ENCODE measurements at regions not wholly inside any gene's neighbourhood (a gene's known extent, or its start where the extent isn't known, plus 50 kb on each side); places are given as distances from the start of the nearest gene placed in this dataset.

DNA sequence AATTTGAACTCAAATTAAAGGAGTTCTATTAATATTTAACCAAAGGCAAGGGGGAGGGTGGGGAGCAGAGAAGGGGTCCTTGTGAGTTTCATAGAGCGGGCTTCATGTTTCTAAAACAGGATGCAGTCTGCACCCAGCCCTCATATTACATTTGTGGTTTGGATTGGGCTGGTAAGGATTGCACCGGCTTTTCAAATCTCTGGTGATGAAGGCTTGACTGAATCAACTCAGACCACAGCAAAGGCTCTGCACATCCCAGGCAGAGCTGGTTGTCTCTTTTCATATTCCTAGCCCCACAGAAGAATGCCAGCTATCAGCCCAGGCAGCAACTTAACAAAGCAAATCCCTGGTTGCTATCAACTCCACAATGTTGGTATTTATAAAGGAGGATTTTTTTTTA lies 1221.4 kb downstream of the VRK1 start:
- DNase-seq (ENCODE audit: low read depth in 2 of 3, low spot score in 2 of 3) = no peak

DNA sequence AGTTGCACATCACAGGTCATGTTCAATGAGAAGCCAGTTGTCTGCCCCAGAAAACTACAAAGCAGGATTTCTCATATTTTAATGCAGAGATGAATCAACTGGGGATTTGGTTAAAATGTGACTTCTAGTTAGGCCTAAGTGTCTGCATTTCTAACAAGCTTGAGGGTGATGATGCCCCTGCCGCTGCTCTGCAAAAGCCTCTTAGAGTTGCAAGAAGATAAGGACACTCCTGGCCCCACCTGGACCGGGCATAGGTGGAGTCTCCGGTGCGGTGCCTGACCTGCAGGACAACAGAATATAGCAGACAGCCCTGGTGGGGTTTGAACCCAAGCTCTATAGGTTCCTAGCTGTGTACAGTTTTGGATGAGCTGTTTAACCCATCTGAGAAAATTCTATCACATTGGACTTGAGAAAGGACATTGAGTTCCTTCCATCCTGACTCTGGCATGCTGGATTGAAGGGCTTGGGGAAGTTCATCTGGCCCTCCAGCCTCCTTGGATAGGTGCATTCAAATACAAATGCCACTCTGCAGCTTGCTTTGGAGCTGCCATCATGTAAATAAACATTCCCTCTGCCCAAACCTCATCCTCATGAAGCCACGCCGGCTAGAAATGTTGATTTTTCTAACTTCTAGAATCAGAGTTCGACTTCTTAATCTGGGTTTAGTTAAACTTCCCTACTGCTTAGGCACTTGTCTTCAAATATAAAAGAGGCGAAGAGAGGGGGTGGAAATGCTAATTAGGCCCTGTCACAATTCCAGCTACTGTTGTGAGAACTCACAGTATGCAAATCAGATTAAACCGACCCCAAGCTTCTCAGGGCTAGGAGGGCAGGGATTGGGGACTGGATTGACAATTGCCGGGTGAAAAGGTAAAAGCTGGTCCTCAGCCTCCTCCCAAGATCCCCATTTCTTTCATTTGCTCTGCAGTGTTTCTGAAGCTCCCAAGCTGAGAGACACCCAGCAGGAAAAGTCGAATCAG lies 1225.6 kb downstream of the VRK1 start:
- DNase-seq (ENCODE audit: low read depth in 2 of 3, low spot score in 2 of 3) = no peak

DNA sequence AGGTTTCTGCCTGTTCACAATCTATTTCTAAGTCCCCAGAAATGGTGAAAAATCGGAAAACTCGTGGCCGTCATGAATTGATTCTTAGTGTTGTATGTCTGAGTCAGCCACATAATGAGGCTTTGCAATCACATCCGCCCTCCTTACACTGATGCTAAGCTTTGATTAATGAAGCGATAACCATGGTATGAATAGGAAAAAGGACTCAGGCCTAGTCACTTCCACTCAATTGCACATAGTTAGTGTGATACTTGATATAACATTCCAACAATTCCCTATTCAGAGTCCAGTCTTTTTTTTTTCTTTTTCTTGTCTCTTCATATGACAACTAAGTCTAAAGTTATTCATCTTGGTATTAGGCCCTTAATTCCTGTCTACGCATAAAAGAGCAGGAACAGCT lies 1231.0 kb downstream of the VRK1 start:
- no peak for DNase-seq (ENCODE audit: low read depth in 2 of 3, low spot score in 2 of 3)

- DNase-seq (ENCODE audit: low read depth in 2 of 3, low spot score in 2 of 3) = no peak
These were observed 1236.6 kb downstream of the BCL11B start for GRCh38 chr14:98035396-98035795.

DNA sequence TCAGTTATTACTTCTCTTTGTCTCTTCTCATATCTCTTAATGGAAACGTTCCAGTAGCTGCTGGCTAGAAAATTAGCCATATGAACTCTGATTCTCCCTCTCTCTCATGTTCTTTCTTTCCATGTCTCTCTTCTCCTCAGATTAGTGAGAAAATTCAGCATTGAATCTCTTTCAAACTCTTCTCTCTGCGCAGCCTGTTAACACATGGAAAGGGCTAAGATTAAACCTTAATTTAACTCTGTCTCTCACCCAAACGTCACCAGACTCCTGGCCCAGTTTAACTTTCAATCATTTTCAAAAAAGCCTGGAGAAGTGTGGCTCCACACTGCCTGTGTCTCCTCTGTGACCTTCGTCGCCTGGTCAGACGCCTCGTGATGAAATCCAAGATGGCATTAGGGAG lies 1234.2 kb downstream of the BCL11B start:
- DNase-seq (ENCODE audit: low read depth in 2 of 3, low spot score in 2 of 3) = no peak

DNA sequence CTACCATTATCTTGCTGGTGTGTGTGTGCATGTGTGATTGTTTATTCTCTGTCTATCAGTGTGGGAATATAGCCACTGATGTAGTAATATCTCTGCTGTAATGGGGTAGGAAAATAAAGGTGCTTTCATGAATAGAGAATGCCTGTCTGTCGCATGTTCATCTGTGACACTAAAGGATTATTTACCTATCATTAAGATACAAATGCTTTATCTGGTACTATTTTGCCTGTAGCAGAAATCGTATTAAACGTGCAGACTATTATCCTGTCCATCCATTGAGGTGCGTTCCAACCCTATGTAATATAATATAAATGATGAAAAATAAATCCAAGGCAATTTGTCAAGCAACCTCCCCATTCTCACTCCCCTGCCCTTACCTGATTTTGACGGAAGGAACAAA lies 1215.1 kb downstream of the BCL11B start:
- DNase-seq (ENCODE audit: low read depth in 2 of 3, low spot score in 2 of 3) = no peak

DNA sequence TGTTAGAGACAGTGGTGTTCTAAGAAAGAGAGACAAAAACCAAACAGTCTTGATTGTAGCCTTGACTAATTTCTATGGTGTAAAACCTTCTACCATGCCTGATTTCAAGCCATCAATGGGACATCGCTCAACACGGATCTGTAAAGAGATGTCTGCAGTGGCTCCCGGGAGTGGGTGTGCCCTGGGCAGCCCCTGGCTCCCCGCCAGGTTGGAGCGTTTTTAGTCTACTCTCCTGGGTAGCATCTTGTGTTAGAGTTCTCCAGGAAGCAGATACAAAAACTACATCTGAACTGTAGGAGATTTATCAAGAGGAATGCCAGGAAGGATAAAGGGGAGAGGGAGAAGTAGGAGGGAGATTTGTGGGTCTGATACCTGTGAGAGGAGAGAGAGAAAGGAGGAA lies 1212.9 kb downstream of the BCL11B start:
- no peak for DNase-seq (ENCODE audit: low read depth in 2 of 3, low spot score in 2 of 3)

DNA sequence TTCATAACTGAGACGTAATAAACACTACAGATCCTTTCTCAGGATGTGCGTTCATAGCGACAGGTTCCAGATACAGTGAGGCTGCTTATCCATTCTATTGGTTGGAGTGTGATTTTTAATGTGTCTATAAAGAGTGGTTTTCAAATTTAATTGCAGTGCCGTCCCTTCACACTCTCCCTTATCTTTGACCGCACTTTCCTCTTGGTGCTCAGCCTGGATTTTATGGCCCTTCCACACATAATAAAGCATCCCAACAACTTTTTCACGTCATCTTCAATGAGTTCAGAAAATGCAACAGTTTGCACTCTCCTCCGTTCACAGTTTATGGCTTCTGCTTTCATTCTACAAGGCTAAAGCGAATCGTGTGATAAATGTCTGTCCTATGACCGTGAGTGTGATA lies 1209.9 kb downstream of the BCL11B start:
- DNase-seq (ENCODE audit: low read depth in 2 of 3, low spot score in 2 of 3) = no peak

DNA sequence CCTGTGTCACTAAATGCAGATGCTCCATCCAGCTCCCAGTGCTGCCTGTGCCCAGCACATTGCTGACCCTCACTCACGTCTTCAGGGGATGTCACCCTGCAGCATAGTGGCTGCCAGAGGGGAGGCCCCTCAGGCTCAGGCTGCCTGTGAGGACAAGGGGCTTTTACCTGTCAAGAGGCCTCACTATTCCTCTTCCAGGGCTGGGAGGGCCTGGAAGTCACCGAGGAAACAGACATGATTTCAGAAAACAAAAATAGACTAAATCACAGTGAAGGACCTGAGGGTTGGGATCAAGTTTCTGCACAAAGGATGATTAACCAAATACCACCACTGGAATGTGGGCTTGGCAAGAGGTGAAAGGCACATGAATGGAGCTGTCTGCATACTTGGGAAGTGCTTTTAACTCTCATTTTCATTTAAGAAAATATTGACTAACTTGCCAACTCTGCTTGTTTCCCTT lies 1202.3 kb downstream of the BCL11B start:
- DNase-seq (ENCODE audit: low read depth in 2 of 3, low spot score in 2 of 3) = no peak

- no peak for DNase-seq (ENCODE audit: low read depth in 2 of 3, low spot score in 2 of 3)
These were observed 1201.5 kb downstream of the BCL11B start for GRCh38 chr14:98070536-98070935.

DNA sequence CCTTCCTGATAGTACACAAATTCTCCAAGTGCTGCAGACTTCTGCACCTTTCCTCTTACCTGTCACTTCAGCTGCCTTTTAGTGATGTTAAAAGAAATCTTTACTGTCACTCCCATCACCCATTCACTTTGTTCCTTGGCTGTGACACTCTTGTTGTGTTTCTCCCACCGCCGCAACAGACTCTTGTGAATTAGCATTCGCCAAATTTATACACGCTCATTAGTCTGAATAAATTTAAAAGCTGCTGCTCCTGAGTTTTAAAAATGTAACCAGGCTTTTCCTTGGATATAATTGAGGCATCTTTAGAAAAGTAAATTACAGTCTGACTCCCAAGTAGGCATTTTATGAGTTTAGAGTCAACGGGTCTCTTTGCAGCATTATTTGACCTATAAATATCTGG lies 1197.9 kb downstream of the BCL11B start:
- no peak for DNase-seq (ENCODE audit: low read depth in 2 of 3, low spot score in 2 of 3)

DNA sequence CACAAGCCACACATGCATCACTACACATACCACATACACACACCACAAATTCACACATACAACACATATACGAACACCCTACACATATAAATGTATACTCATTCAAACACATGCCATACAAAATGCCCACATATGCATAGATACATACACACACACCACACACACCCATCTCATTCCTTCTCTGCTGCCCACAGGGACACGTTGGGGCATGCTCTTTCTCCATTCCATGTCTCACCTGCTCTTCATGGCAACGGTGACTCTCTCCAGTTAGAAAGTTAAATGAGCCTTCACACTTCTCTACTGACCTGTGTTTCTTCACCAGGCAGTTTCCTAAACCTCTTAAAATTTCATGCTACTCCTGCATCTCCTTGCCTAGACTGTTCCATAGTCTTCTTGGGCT lies 1194.8 kb downstream of the BCL11B start:
- no peak for DNase-seq (ENCODE audit: low read depth in 2 of 3, low spot score in 2 of 3)

- DNase-seq (ENCODE audit: low read depth in 2 of 3, low spot score in 2 of 3) = no peak
These were observed 1189.2 kb downstream of the BCL11B start for GRCh38 chr14:98082833-98083232.

- no peak for DNase-seq (ENCODE audit: low read depth in 2 of 3, low spot score in 2 of 3)
These were observed 1186.2 kb downstream of the BCL11B start for GRCh38 chr14:98085751-98086150.

DNA sequence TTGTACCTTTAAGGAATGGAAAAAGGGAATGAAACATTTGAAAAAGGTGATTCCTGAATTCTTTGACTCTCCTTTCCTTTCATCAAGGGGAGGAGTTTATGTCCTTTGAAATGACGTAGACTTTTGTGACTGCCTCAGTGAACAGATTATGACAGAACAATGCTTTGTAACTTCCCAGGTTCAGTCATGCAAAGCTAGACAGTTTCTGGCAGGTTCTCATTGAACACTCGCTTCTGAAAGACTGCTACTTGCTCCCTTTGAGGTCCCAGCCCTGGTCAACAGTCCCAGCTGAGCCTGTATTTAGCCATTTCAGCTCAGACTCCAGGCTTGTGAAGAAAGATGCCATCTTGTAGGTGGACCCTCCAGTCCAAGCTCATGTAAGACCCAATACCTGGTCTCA lies 1178.9 kb downstream of the BCL11B start:
- DNase-seq (ENCODE audit: low read depth in 2 of 3, low spot score in 2 of 3) = no peak

DNA sequence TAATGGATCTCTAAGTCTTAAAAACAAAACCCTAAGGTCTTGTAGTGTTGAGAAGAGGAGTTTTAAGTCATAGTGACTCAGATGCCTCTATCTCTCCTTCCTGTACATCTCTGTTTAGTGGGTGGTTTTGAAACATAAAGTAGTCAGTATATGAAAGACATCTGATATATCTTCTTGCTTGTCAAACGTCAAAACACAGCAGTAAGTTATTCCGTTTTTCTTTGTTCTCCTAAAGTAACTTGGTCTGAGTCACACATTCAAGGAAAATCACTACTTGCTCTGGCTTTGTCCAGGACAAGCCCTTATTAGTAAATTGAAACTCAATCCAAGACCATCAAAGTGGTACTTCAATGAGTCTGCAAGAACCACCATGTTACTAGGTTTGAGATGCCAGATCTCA lies 1172.5 kb downstream of the BCL11B start:
- DNase-seq (ENCODE audit: low read depth in 2 of 3, low spot score in 2 of 3) = no peak

DNA sequence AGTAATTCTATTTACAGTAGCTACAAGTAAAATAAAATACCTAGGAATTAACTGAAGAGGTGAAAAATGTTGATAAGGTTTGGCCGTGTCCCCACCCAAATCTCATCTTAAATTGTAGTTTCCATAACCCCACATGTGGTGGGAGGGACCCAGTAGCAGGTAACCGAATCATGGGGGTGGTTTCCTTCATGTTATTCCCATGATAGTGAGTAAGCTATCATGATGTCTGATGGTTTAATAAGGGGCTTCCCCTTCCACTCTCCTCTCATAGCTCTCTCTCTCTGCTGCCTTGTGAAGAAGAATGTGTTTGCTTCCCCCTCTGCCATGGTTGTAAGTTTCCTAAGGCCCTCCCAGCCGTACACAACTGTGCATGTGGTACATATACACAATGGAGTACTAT lies 1170.7 kb downstream of the BCL11B start:
- no peak for DNase-seq (ENCODE audit: low read depth in 2 of 3, low spot score in 2 of 3)

DNA sequence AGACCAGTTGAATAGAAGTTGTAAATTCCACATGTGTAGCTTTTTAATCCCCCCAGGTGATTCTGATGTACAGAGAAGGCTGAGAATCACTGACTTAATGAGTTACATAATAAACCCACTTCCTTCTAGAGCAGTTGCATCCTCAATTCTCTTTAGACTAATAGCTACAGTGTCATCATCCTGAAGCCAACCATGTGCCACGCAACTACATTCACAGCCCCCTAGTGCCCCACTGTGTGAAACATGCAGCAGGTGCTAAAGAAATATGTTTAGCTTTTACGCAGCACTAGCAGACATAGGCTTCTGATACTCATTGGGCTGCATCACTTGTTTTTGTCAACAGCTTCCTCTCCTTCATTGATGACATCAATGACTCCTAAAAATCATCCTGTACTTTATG lies 1168.3 kb downstream of the BCL11B start:
- DNase-seq (ENCODE audit: low read depth in 2 of 3, low spot score in 2 of 3) = no peak

DNA sequence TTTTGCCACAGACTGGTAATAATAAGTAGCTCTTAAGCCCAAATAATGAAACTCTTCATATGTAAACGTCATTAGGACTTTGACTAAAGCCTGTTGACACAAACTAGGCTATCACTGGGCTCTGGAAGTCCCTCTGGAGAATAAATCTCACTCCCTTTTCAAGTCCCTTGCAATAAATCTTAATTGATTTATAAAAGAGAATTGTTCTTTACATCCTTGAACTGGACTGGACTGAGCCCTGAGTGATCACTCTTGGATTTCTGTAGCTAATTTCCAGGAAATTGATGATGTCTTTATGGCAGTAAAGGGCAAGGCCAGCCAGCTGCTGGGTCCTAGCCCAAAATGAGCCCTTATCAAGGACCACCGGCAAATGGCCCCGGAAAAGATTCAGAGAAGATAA lies 1162.7 kb downstream of the BCL11B start:
- DNase-seq (ENCODE audit: low read depth in 2 of 3, low spot score in 2 of 3) = no peak

- DNase-seq (ENCODE audit: low read depth in 2 of 3, low spot score in 2 of 3) = no peak
These were observed 1159.7 kb downstream of the BCL11B start for GRCh38 chr14:98112194-98112780.

GRCh38 chr14:98114122-98114895 lies 1157.7 kb downstream of the BCL11B start:
- no peak for DNase-seq (ENCODE audit: low read depth in 2 of 3, low spot score in 2 of 3)

Measured in hematopoietic multipotent progenitor cell (in vitro differentiated cells).